Tibial artery (tissue), 4 donors: ENCODE measurements at regions not wholly inside any gene's neighbourhood (a gene's known extent, or its start where the extent isn't known, plus 50 kb on each side); places are given as distances from the start of the nearest gene placed in this dataset.

Source experiments
- DNase-seq, 2 donors: peaks; one replicate each; pipeline ENCODE4 v3.0.0-alpha.2; 2019
- H3K27ac ChIP-seq, 2 donors: fragments of 200-600 bp; sonication (generic) in 1 of 2; 1 replicate in 1 of 2; 2 replicates in 1 of 2; pipeline ENCODE4 v1.5.1; 2018 to 2019; ENCODE audit warnings: mild to moderate bottlenecking in 1 of 2
- H3K27me3 ChIP-seq, 2 donors: fragments of 200-600 bp; sonication (generic) in 1 of 2; one replicate each; pipeline versions ENCODE4 v1.5.1 to v1.6.0; 2016 to 2019
- H3K36me3 ChIP-seq, 3 donors: fragments of 200-600 bp; sonication (generic) in 2 of 3; one replicate each; pipeline ENCODE4 v1.5.1; 2016 to 2019; ENCODE audit warnings: mild to moderate bottlenecking in 2 of 3
- H3K4me1 ChIP-seq, 4 donors: fragments of 200-600 bp; sonication (generic) in 2 of 4; 1 replicate in 3 of 4; 2 replicates in 1 of 4; pipeline ENCODE4 v1.5.1; 2016 to 2019
- H3K4me3 ChIP-seq, 2 donors: fragments of 200-600 bp; sonication (generic) in 1 of 2; 1 replicate in 1 of 2; 2 replicates in 1 of 2; pipeline ENCODE4 v1.5.1; 2018 to 2019; ENCODE audit warnings: mild to moderate bottlenecking in 2 of 2
- H3K9me3 ChIP-seq, 3 donors: fragments of 200-600 bp; sonication (generic) in 1 of 3; one replicate each; pipeline ENCODE4 v1.5.1; 2016 to 2019
- CTCF ChIP-seq, 2 experiments: fragments of 200-600 bp in 1 of 2; fragments of 450-650 bp in 1 of 2; IDR thresholded peaks; one replicate each; pipeline ENCODE4 v1.5.1; 2017 to 2019; ENCODE audit warnings: antibody characterized with exemption in 2 of 2, mild to moderate bottlenecking in 1 of 2, moderate library complexity in 1 of 2
- intact Hi-C: fragments of 100-400 bp; cut with DNase I; formaldehyde crosslinking; loops from one replicate; pipeline ENCODE4 v1.15.0; 2023; ENCODE audit warnings: low total_unique reads

GRCh38 chrX:20500171-20500865 lies 233.6 kb upstream of the RPS6KA3 start:
- TF ChIP-seq CTCF (IDR thresholded peaks at IDR 0.05): no peak
- Histone ChIP-seq H3K36me3 (no peaks in the 10 kb centered on the region), H3K27me3 (no peaks in the 10 kb centered on the region), H3K9me3 (no peaks in the 10 kb centered on the region), H3K27ac (no peak overlapping the region), H3K4me1 (no peaks in the 10 kb centered on the region), H3K4me3 (no peak overlapping the region)
- no peak for DNase-seq
- intact Hi-C loops: no loop called here

- no peak for TF ChIP-seq CTCF (IDR thresholded peaks at IDR 0.05)
- H3K27me3 ChIP-seq: no peaks in the 10 kb centered on the region
- no peak for DNase-seq
- no peaks in the 10 kb centered on the region for H3K4me1 ChIP-seq
- no peak overlapping the region for H3K4me3 ChIP-seq
- H3K9me3 ChIP-seq: no peaks in the 10 kb centered on the region
- H3K36me3 ChIP-seq: no peaks in the 10 kb centered on the region
- intact Hi-C loops: no loop called here
- H3K27ac ChIP-seq: no peak overlapping the region
These were observed 233.1 kb upstream of the RPS6KA3 start for GRCh38 chrX:20499763-20500162.

- intact Hi-C loops: no loop called here
- Histone ChIP-seq H3K4me1 (no peaks in the 10 kb centered on the region), H3K36me3 (no peaks in the 10 kb centered on the region), H3K27ac (no peak overlapping the region), H3K4me3 (no peak overlapping the region), H3K27me3 (no peaks in the 10 kb centered on the region), H3K9me3 (no peaks in the 10 kb centered on the region)
- TF ChIP-seq CTCF (IDR thresholded peaks at IDR 0.05): no peak
- no peak for DNase-seq
These were observed 232.3 kb upstream of the RPS6KA3 start for GRCh38 chrX:20498851-20499635.

GRCh38 chrX:20495575-20495974 lies 228.9 kb upstream of the RPS6KA3 start:
- H3K36me3 ChIP-seq: no peaks in the 10 kb centered on the region
- TF ChIP-seq CTCF (IDR thresholded peaks at IDR 0.05): no peak
- no peaks in the 10 kb centered on the region for H3K27me3 ChIP-seq
- H3K9me3 ChIP-seq: no peaks in the 10 kb centered on the region
- H3K27ac ChIP-seq: no peak overlapping the region
- no peak overlapping the region for H3K4me3 ChIP-seq
- no peak for DNase-seq
- intact Hi-C loops: no loop called here
- no peaks in the 10 kb centered on the region for H3K4me1 ChIP-seq

GRCh38 chrX:20488473-20488872 lies 221.8 kb upstream of the RPS6KA3 start:
- Histone ChIP-seq H3K9me3 (no peaks in the 10 kb centered on the region), H3K27ac (no peak overlapping the region), H3K27me3 (no peaks in the 10 kb centered on the region), H3K4me1 (no peaks in the 10 kb centered on the region), H3K4me3 (no peak overlapping the region), H3K36me3 (no peaks in the 10 kb centered on the region)
- DNase-seq: no peak
- intact Hi-C loops: no loop called here
- no peak for TF ChIP-seq CTCF (IDR thresholded peaks at IDR 0.05)
